PFSK-1 (cell line): ENCODE measurements at regions not wholly inside any gene's neighbourhood (a gene's known extent, or its start where the extent isn't known, plus 50 kb on each side); places are given as distances from the start of the nearest gene placed in this dataset.

Source experiments
- FOXP2 ChIP-seq: optimal IDR thresholded peaks from 2 replicates; pipeline ENCODE3; 2011; ENCODE audit warnings: borderline replicate concordance, control low read depth, inconsistent platforms; ENCODE audit not compliant: insufficient read depth; ENCODE audit errors: extremely low read length, extremely low read depth
- POLR2AphosphoS5 ChIP-seq: IDR thresholded peaks from 2 replicates; pipeline ENCODE4 v1.6.1; 2012; ENCODE audit warnings: low read depth, mild to moderate bottlenecking, control low read depth, low read length, moderate library complexity
- REST ChIP-seq, 2 experiments: IDR thresholded peaks; 2 replicates each; pipeline versions ENCODE4 v1.6.1 to v1.8.0; 2011 to 2012; ENCODE audit warnings: low read depth in 2 of 2, low read length in 2 of 2, control low read depth in 1 of 2, inconsistent platforms in 1 of 2, mild to moderate bottlenecking in 1 of 2, moderate library complexity in 1 of 2; ENCODE audit not compliant: insufficient read depth in 1 of 2
- SIN3A ChIP-seq: IDR thresholded peaks from 2 replicates; pipeline ENCODE4 v1.6.1; 2012; ENCODE audit warnings: mild to moderate bottlenecking, low read length, moderate library complexity, borderline replicate concordance; ENCODE audit not compliant: insufficient read depth
- TAF1 ChIP-seq: IDR thresholded peaks from 2 replicates; pipeline ENCODE4 v1.6.1; 2012; ENCODE audit warnings: low read length, control low read depth, borderline replicate concordance; ENCODE audit not compliant: insufficient read depth

- peak; percentile 72; the same call in 1 of the 2 replicates for TF ChIP-seq POLR2AphosphoS5
- TF ChIP-seq TAF1, result no peak
- peak in 1 of 2 experiments; percentile 71; a peak in 2 of 4 replicates for TF ChIP-seq REST (IDR thresholded peaks at IDR 0.05; ENCODE audit: insufficient read depth in 1 of 2, low read depth in 2 of 2, low read length in 2 of 2)
- peak; percentile 63; the same call in 1 of the 2 replicates for TF ChIP-seq SIN3A
- TF ChIP-seq FOXP2, result peak; percentile 59
These were observed 326.1 kb downstream of the NSG2 start for GRCh38 chr5:174371600-174372094.

- no peak for TF ChIP-seq TAF1
- TF ChIP-seq FOXP2, result no peak
- TF ChIP-seq REST (IDR thresholded peaks at IDR 0.05; ENCODE audit: insufficient read depth in 1 of 2, low read depth in 2 of 2, low read length in 2 of 2), result no peak
- no peak for TF ChIP-seq SIN3A
- no peak for TF ChIP-seq POLR2AphosphoS5
These were observed 328.7 kb downstream of the NSG2 start for GRCh38 chr5:174374206-174374605.

- TF ChIP-seq REST (IDR thresholded peaks at IDR 0.05; ENCODE audit: insufficient read depth in 1 of 2, low read depth in 2 of 2, low read length in 2 of 2), result no peak
- TF ChIP-seq TAF1, result no peak
- TF ChIP-seq POLR2AphosphoS5, result no peak
- no peak for TF ChIP-seq SIN3A
- no peak for TF ChIP-seq FOXP2
These were observed 330.6 kb downstream of the NSG2 start for GRCh38 chr5:174376056-174376455.

GRCh38 chr5:174376726-174377373 is 331.3 kb downstream of the NSG2 start:
- TF ChIP-seq SIN3A, result no peak
- TF ChIP-seq POLR2AphosphoS5, result no peak
- TF ChIP-seq REST (IDR thresholded peaks at IDR 0.05; ENCODE audit: insufficient read depth in 1 of 2, low read depth in 2 of 2, low read length in 2 of 2), result no peak
- no peak for TF ChIP-seq TAF1
- TF ChIP-seq FOXP2, result no peak
